Suprapubic skin (tissue), 3 donors: ENCODE measurements at regions not wholly inside any gene's neighbourhood (a gene's known extent, or its start where the extent isn't known, plus 50 kb on each side); places are given as distances from the start of the nearest gene placed in this dataset.

Experiments
- POLR2AphosphoS5 ChIP-seq, 3 donors: sonication (generic); formaldehyde crosslinking; IDR thresholded peaks; one replicate each; pipeline ENCODE4 v1.6.1; 2017; ENCODE audit warnings: antibody characterized with exemption in 3 of 3
- TF ChIP-seq, protein P1 (sequence below), 2 donors: fragments of 200-600 bp in 1 of 2; fragments of 450-650 bp in 1 of 2; sonication (generic) in 1 of 2; IDR thresholded peaks; one replicate each; pipeline ENCODE4 v1.5.1; 2016 to 2019; ENCODE audit warnings: antibody characterized with exemption in 2 of 2, mild to moderate bottlenecking in 1 of 2, moderate library complexity in 1 of 2

- TF ChIP-seq, protein P1, sequence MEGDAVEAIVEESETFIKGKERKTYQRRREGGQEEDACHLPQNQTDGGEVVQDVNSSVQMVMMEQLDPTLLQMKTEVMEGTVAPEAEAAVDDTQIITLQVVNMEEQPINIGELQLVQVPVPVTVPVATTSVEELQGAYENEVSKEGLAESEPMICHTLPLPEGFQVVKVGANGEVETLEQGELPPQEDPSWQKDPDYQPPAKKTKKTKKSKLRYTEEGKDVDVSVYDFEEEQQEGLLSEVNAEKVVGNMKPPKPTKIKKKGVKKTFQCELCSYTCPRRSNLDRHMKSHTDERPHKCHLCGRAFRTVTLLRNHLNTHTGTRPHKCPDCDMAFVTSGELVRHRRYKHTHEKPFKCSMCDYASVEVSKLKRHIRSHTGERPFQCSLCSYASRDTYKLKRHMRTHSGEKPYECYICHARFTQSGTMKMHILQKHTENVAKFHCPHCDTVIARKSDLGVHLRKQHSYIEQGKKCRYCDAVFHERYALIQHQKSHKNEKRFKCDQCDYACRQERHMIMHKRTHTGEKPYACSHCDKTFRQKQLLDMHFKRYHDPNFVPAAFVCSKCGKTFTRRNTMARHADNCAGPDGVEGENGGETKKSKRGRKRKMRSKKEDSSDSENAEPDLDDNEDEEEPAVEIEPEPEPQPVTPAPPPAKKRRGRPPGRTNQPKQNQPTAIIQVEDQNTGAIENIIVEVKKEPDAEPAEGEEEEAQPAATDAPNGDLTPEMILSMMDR (IDR thresholded peaks at IDR 0.05): no peak
- TF ChIP-seq POLR2AphosphoS5 (IDR thresholded peaks at IDR 0.05): no peak
These were observed 341.5 kb upstream of the FAR2 start for GRCh38 chr12:28807535-28807934.
